ENCODE measurements at regions not wholly inside any gene's neighbourhood (a gene's known extent, or its start where the extent isn't known, plus 50 kb on each side); places are given as distances from the start of the nearest gene placed in this dataset.
"Not testable (repeated sequence)": the region's sequence is repeated elsewhere in the genome, so short reads cannot be mapped to it uniquely, and the experiment has no call there.

DNA sequence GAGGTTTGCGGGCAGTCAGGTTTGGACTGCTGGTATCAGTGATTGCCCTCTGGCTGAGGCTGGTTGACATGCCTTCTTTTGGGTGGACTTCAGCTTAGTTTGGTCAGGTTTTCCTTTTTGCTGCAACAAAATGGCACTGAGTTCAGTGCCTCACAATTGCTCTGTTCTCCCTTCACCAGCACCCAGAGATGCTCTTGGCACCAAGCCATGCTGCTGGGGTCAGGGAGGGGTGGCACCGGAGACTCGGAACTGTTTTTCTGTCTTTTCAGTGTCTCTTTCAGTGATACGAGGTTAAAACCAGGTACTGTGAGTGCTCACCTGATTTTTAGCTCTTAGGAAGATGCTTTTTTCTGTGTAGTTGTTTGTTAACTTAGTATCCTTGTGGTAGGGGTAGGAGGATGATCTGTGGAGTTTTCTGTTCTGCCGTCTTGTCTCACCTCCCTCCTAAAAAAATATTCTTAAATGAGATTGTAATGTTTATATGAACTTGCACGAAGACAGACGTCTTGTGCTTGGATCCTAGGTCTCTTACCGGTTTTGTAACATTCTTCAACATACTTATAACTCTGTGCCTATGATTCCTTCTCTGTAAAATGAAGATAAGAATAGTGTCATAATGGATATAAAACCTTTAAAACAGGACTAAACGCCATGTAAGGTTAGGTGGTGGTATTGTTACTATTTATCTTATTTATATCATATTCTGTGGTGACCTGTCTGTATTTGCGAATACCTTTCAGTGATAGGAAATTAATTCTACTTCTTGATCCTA is 160.6 kb downstream of the POTEM start:
- H3K4ac ChIP-seq (ENCODE audit: low read length); H2BK12ac ChIP-seq (ENCODE audit: low read length); H2BK5ac ChIP-seq (ENCODE audit: low read length); H2BK120ac ChIP-seq (ENCODE audit: low read depth, low read length); H2BK15ac ChIP-seq (ENCODE audit: low read length); H3K36me3 ChIP-seq (replicated peaks in 1 of 2; ENCODE audit: control insufficient read depth in 2 of 2, insufficient read depth in 2 of 2, low read length in 2 of 2); H4K8ac ChIP-seq (ENCODE audit: low read depth, low read length); H3K14ac ChIP-seq (ENCODE audit: low read length); H2AK5ac ChIP-seq (ENCODE audit: low read depth, low read length); H2AFZ ChIP-seq (ENCODE audit: low read length); H3K79me1 ChIP-seq (ENCODE audit: low read depth, low read length); H3K9me3 ChIP-seq (replicated peaks in 1 of 2; ENCODE audit: control insufficient read depth in 2 of 2, insufficient read depth in 1 of 2, low read depth in 1 of 2, low read length in 2 of 2); H3K18ac ChIP-seq (ENCODE audit: low read length); H3K27ac ChIP-seq (replicated peaks; ENCODE audit: low read length); H4K91ac ChIP-seq (ENCODE audit: low read depth, low read length, poor library complexity); H3K4me1 ChIP-seq (ENCODE audit: control insufficient read depth in 2 of 2, insufficient read depth in 1 of 2, low read depth in 1 of 2, low read length in 2 of 2); H3K23ac ChIP-seq (ENCODE audit: low read depth, low read length, poor library complexity); DNase-seq (ENCODE audit: low spot score); H3K9ac ChIP-seq (ENCODE audit: low read depth, low read length, poor library complexity); H3K4me3 ChIP-seq (ENCODE audit: low read length in 2 of 2); H3K4me2 ChIP-seq (ENCODE audit: insufficient read depth, low read length, poor library complexity, severe bottlenecking); H3K27me3 ChIP-seq (ENCODE audit: control insufficient read depth in 3 of 3, insufficient read depth in 3 of 3, low read depth in 1 of 3, low read length in 3 of 3): not testable (repeated sequence)
- no CpG with 5 or more reads among the region's 10 CpGs for WGBS, 2 donors (ENCODE audit: extremely low coverage in 2 of 2, insufficient read length in 2 of 2, insufficient replicate concordance in 1 of 2)

DNA sequence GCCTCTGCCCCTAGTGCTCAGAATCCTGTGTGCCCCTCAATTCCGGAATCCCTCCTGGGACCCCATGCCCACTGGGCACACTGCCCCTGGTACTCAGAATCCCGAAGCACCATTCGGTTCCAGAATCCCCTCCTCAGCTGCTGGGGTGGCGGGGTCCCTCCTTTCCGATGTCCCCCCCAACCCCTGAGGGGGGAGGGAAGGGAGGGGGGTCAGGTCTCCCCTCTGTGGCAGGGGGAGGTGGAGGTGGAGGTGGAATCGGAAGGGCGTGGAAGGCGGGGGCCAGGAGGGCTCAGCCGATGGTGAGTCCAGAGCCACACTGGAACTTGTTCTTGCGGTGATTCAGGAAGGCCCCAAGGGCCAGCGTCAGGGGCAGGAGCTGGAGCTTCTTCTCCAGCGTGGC is 164.3 kb downstream of the POTEM start:
- not testable (repeated sequence) for H3K18ac ChIP-seq (ENCODE audit: low read length); H3K4me1 ChIP-seq (ENCODE audit: control insufficient read depth in 2 of 2, insufficient read depth in 1 of 2, low read depth in 1 of 2, low read length in 2 of 2); DNase-seq (ENCODE audit: low spot score)

DNA sequence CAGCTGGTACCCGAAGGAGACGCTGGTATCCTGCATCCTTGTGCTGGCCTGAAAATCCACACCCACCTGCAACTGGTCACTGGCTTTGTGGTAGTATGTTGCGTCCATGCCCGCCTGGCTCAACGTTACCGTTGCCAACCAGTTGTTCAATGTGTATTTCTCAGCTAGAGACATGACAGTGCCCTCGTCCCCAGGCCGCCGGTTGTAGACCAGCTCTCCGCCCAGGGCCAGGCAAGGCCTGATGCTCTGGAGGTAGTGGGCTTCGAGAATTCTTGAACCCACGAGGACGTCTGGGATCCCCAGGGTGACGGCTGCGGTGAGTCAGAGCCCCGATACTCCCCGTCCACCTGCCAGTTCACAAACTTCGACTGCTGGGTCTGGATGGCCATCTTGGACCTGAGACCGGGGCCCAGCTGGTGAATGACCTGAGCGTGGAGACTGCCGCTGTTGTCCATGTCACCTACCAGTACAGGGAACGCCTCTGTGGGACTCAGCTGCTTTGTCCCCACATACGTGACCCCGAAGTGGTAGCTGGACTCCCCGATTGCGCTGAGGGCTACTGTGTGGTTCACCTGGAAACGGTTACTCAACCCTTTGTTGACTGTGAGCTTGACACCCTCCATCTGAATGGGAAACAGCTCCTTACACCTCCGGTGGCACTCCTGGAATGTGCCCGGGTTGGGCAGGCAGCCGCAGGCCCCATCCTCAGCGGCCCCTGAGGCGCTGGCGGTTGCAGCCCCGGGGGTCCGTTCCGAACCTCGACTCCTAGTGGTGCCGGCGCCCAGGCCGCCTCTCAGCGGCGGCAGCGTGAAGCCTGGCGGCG is 165.0 kb downstream of the POTEM start:
- not testable (repeated sequence) for DNase-seq (ENCODE audit: low spot score); H2BK12ac ChIP-seq (ENCODE audit: low read length); H2BK5ac ChIP-seq (ENCODE audit: low read length); H3K23ac ChIP-seq (ENCODE audit: low read depth, low read length, poor library complexity); H3K4me3 ChIP-seq (ENCODE audit: low read length in 2 of 2); H3K79me1 ChIP-seq (ENCODE audit: low read depth, low read length); H2BK15ac ChIP-seq (ENCODE audit: low read length); H3K18ac ChIP-seq (ENCODE audit: low read length); H3K4me2 ChIP-seq (ENCODE audit: insufficient read depth, low read length, poor library complexity, severe bottlenecking); H4K8ac ChIP-seq (ENCODE audit: low read depth, low read length); H2AFZ ChIP-seq (ENCODE audit: low read length); H3K9ac ChIP-seq (ENCODE audit: low read depth, low read length, poor library complexity); H2AK5ac ChIP-seq (ENCODE audit: low read depth, low read length); H2BK120ac ChIP-seq (ENCODE audit: low read depth, low read length); H3K36me3 ChIP-seq (replicated peaks in 1 of 2; ENCODE audit: control insufficient read depth in 2 of 2, insufficient read depth in 2 of 2, low read length in 2 of 2); H3K4me1 ChIP-seq (ENCODE audit: control insufficient read depth in 2 of 2, insufficient read depth in 1 of 2, low read depth in 1 of 2, low read length in 2 of 2); H3K14ac ChIP-seq (ENCODE audit: low read length); H3K27me3 ChIP-seq (ENCODE audit: control insufficient read depth in 3 of 3, insufficient read depth in 3 of 3, low read depth in 1 of 3, low read length in 3 of 3); H3K9me3 ChIP-seq (replicated peaks in 1 of 2; ENCODE audit: control insufficient read depth in 2 of 2, insufficient read depth in 1 of 2, low read depth in 1 of 2, low read length in 2 of 2); H3K27ac ChIP-seq (replicated peaks; ENCODE audit: low read length); H4K91ac ChIP-seq (ENCODE audit: low read depth, low read length, poor library complexity); H3K4ac ChIP-seq (ENCODE audit: low read length)
- no CpG with 5 or more reads among the region's 45 CpGs for WGBS, 2 donors (ENCODE audit: extremely low coverage in 2 of 2, insufficient read length in 2 of 2, insufficient replicate concordance in 1 of 2)

More for the DNA sequence above, 164.3 kb downstream of the POTEM start:
- H2AFZ ChIP-seq (ENCODE audit: low read length); H3K4me3 ChIP-seq (ENCODE audit: low read length in 2 of 2); H3K27me3 ChIP-seq (ENCODE audit: control insufficient read depth in 3 of 3, insufficient read depth in 3 of 3, low read depth in 1 of 3, low read length in 3 of 3); H2BK120ac ChIP-seq (ENCODE audit: low read depth, low read length); H4K8ac ChIP-seq (ENCODE audit: low read depth, low read length); H3K9ac ChIP-seq (ENCODE audit: low read depth, low read length, poor library complexity); H3K14ac ChIP-seq (ENCODE audit: low read length); H4K91ac ChIP-seq (ENCODE audit: low read depth, low read length, poor library complexity); H3K36me3 ChIP-seq (replicated peaks in 1 of 2; ENCODE audit: control insufficient read depth in 2 of 2, insufficient read depth in 2 of 2, low read length in 2 of 2); H2BK15ac ChIP-seq (ENCODE audit: low read length); H3K79me1 ChIP-seq (ENCODE audit: low read depth, low read length); H2BK12ac ChIP-seq (ENCODE audit: low read length); H3K9me3 ChIP-seq (replicated peaks in 1 of 2; ENCODE audit: control insufficient read depth in 2 of 2, insufficient read depth in 1 of 2, low read depth in 1 of 2, low read length in 2 of 2); H3K4me2 ChIP-seq (ENCODE audit: insufficient read depth, low read length, poor library complexity, severe bottlenecking); H3K27ac ChIP-seq (replicated peaks; ENCODE audit: low read length); H2BK5ac ChIP-seq (ENCODE audit: low read length); H2AK5ac ChIP-seq (ENCODE audit: low read depth, low read length); H3K4ac ChIP-seq (ENCODE audit: low read length); H3K23ac ChIP-seq (ENCODE audit: low read depth, low read length, poor library complexity): not testable (repeated sequence)
- no CpG with 5 or more reads among the region's 12 CpGs for WGBS, 2 donors (ENCODE audit: extremely low coverage in 2 of 2, insufficient read length in 2 of 2, insufficient replicate concordance in 1 of 2)

DNA sequence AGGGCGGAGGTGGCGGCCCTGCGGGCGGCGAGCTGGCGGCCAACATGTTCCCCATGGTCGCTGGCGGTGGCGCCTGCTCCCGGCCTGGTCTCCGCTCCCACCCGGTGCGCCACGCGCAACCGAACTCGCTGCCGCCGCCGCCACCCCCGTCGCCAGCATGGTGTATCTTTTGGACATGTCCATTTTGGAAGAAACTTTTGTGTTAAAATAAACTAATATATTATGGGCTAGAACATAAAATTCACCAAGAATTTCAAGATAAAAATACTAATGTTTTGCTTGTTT is 165.5 kb downstream of the POTEM start:
- not testable (repeated sequence) for H3K27ac ChIP-seq (replicated peaks; ENCODE audit: low read length); H3K4me2 ChIP-seq (ENCODE audit: insufficient read depth, low read length, poor library complexity, severe bottlenecking); DNase-seq (ENCODE audit: low spot score); H2AK5ac ChIP-seq (ENCODE audit: low read depth, low read length); H3K4me1 ChIP-seq (ENCODE audit: control insufficient read depth in 2 of 2, insufficient read depth in 1 of 2, low read depth in 1 of 2, low read length in 2 of 2); H4K8ac ChIP-seq (ENCODE audit: low read depth, low read length); H2AFZ ChIP-seq (ENCODE audit: low read length); H3K4ac ChIP-seq (ENCODE audit: low read length); H3K27me3 ChIP-seq (ENCODE audit: control insufficient read depth in 3 of 3, insufficient read depth in 3 of 3, low read depth in 1 of 3, low read length in 3 of 3); H3K9ac ChIP-seq (ENCODE audit: low read depth, low read length, poor library complexity); H2BK5ac ChIP-seq (ENCODE audit: low read length); H2BK120ac ChIP-seq (ENCODE audit: low read depth, low read length); H3K4me3 ChIP-seq (ENCODE audit: low read length in 2 of 2); H3K23ac ChIP-seq (ENCODE audit: low read depth, low read length, poor library complexity); H3K36me3 ChIP-seq (replicated peaks in 1 of 2; ENCODE audit: control insufficient read depth in 2 of 2, insufficient read depth in 2 of 2, low read length in 2 of 2); H2BK12ac ChIP-seq (ENCODE audit: low read length); H3K18ac ChIP-seq (ENCODE audit: low read length); H4K91ac ChIP-seq (ENCODE audit: low read depth, low read length, poor library complexity); H3K79me1 ChIP-seq (ENCODE audit: low read depth, low read length); H3K9me3 ChIP-seq (replicated peaks in 1 of 2; ENCODE audit: control insufficient read depth in 2 of 2, insufficient read depth in 1 of 2, low read depth in 1 of 2, low read length in 2 of 2); H3K14ac ChIP-seq (ENCODE audit: low read length); H2BK15ac ChIP-seq (ENCODE audit: low read length)
- WGBS, 2 donors (ENCODE audit: extremely low coverage in 2 of 2, insufficient read length in 2 of 2, insufficient replicate concordance in 1 of 2), result no CpG with 5 or more reads among the region's 22 CpGs
